Large intestine (tissue), 3 donors: ENCODE measurements at regions not wholly inside any gene's neighbourhood (a gene's known extent, or its start where the extent isn't known, plus 50 kb on each side); places are given as distances from the start of the nearest gene placed in this dataset.

Source experiments
- DNase-seq, 2 donors: peaks; one replicate each; pipeline versions ENCODE4 v3.0.0 to v3.0.0-alpha.2; 2013
- H3K27ac ChIP-seq: one replicate; pipeline ENCODE4 v1.5.1; 2013; ENCODE audit warnings: low read length
- H3K27me3 ChIP-seq: 2 replicates; pipeline ENCODE4 v1.6.1; 2013; ENCODE audit warnings: low read length; ENCODE audit not compliant: control insufficient read depth, insufficient read depth
- H3K36me3 ChIP-seq: 2 replicates; pipeline ENCODE4 v1.6.1; 2013; ENCODE audit warnings: low read length; ENCODE audit not compliant: control insufficient read depth, insufficient read depth
- H3K4me1 ChIP-seq: one replicate; pipeline ENCODE4 v1.6.1; 2013; ENCODE audit warnings: low read length; ENCODE audit not compliant: control insufficient read depth, insufficient read depth
- H3K4me3 ChIP-seq: one replicate; pipeline ENCODE4 v1.5.1; 2013; ENCODE audit warnings: low read length
- H3K9me3 ChIP-seq: one replicate; pipeline ENCODE4 v1.6.1; 2013; ENCODE audit warnings: mild to moderate bottlenecking, low read depth, low read length, moderate library complexity; ENCODE audit not compliant: control insufficient read depth
- WGBS: methylation state at CpG from one replicate; pipeline ENCODE4 v1.1.5; 2013; ENCODE audit warnings: low lambda C conversion rate; ENCODE audit not compliant: insufficient coverage; 5-methylcytosine and 5-hydroxymethylcytosine counted together

- Histone ChIP-seq H3K27ac (no peak overlapping the region), H3K36me3 (no peaks in the 10 kb centered on the region), H3K9me3 (no peaks in the 10 kb centered on the region), H3K4me1 (no peaks in the 10 kb centered on the region), H3K4me3 (no peak overlapping the region), H3K27me3 (no peaks in the 10 kb centered on the region)
- WGBS = 93% methylated on average over 2 of the region's 2 CpGs
- DNase-seq = no peak
These were observed 499.6 kb upstream of the JARID2 start for GRCh38 chr6:14746139-14746837.

GRCh38 chr6:14747881-14748520 lies 497.9 kb upstream of the JARID2 start:
- no peak overlapping the region for H3K4me3 ChIP-seq
- no peak overlapping the region for H3K27ac ChIP-seq
- no peaks in the 10 kb centered on the region for H3K9me3 ChIP-seq
- no peaks in the 10 kb centered on the region for H3K27me3 ChIP-seq
- no CpG with 5 or more reads among the region's 3 CpGs for WGBS
- no peak for DNase-seq
- no peaks in the 10 kb centered on the region for H3K36me3 ChIP-seq
- H3K4me1 ChIP-seq = no peaks in the 10 kb centered on the region

GRCh38 chr6:14748679-14749078 lies 497.2 kb upstream of the JARID2 start:
- DNase-seq = no peak
- Histone ChIP-seq H3K36me3 (no peaks in the 10 kb centered on the region), H3K9me3 (no peaks in the 10 kb centered on the region), H3K27me3 (no peaks in the 10 kb centered on the region), H3K4me3 (no peak overlapping the region), H3K27ac (no peak overlapping the region), H3K4me1 (no peaks in the 10 kb centered on the region)
- 55% methylated on average over 2 of the region's 4 CpGs for WGBS

GRCh38 chr6:14750059-14750661 lies 495.7 kb upstream of the JARID2 start:
- no peak overlapping the region for H3K27ac ChIP-seq
- DNase-seq = no peak
- H3K9me3 ChIP-seq = no peaks in the 10 kb centered on the region
- H3K4me3 ChIP-seq = no peak overlapping the region
- no peaks in the 10 kb centered on the region for H3K4me1 ChIP-seq
- no peaks in the 10 kb centered on the region for H3K36me3 ChIP-seq
- no peaks in the 10 kb centered on the region for H3K27me3 ChIP-seq
- 67% methylated on average over 2 of the region's 6 CpGs for WGBS

GRCh38 chr6:14751645-14752175 lies 494.2 kb upstream of the JARID2 start:
- no peaks in the 10 kb centered on the region for H3K4me1 ChIP-seq
- DNase-seq = no peak
- no peaks in the 10 kb centered on the region for H3K36me3 ChIP-seq
- no peaks in the 10 kb centered on the region for H3K27me3 ChIP-seq
- no peak overlapping the region for H3K27ac ChIP-seq
- WGBS = no CpG with 5 or more reads among the region's 7 CpGs
- H3K4me3 ChIP-seq = no peak overlapping the region
- H3K9me3 ChIP-seq = no peaks in the 10 kb centered on the region

GRCh38 chr6:14754751-14755513 lies 490.9 kb upstream of the JARID2 start:
- Histone ChIP-seq H3K27ac (no peak overlapping the region), H3K4me3 (no peak overlapping the region), H3K9me3 (no peaks in the 10 kb centered on the region), H3K36me3 (no peaks in the 10 kb centered on the region), H3K4me1 (peaks cover 5% of the 10 kb centered on the region), H3K27me3 (no peaks in the 10 kb centered on the region)
- no peak for DNase-seq
- WGBS = no CpG with 5 or more reads among the region's 22 CpGs

- no peaks in the 10 kb centered on the region for H3K27me3 ChIP-seq
- 100% methylated on average over 1 of the region's 3 CpGs for WGBS
- no peak for DNase-seq
- H3K4me3 ChIP-seq = no peak overlapping the region
- H3K27ac ChIP-seq = no peak overlapping the region
- peaks cover 19% of the 10 kb centered on the region for H3K4me1 ChIP-seq
- H3K36me3 ChIP-seq = no peaks in the 10 kb centered on the region
- no peaks in the 10 kb centered on the region for H3K9me3 ChIP-seq
These were observed 489.5 kb upstream of the JARID2 start for GRCh38 chr6:14756340-14756739.

- peaks cover 23% of the 10 kb centered on the region for H3K4me1 ChIP-seq
- no peaks in the 10 kb centered on the region for H3K27me3 ChIP-seq
- no peak overlapping the region for H3K4me3 ChIP-seq
- no peak overlapping the region for H3K27ac ChIP-seq
- H3K9me3 ChIP-seq = no peaks in the 10 kb centered on the region
- DNase-seq = no peak
- no peaks in the 10 kb centered on the region for H3K36me3 ChIP-seq
- WGBS = no CpG with 5 or more reads among the region's 1 CpG
These were observed 488.9 kb upstream of the JARID2 start for GRCh38 chr6:14757014-14757413.

- Histone ChIP-seq H3K9me3 (no peaks in the 10 kb centered on the region), H3K4me1 (peaks cover 26% of the 10 kb centered on the region), H3K27ac (no peak overlapping the region), H3K36me3 (no peaks in the 10 kb centered on the region), H3K4me3 (no peak overlapping the region), H3K27me3 (no peaks in the 10 kb centered on the region)
- no peak for DNase-seq
- WGBS = no CpG with 5 or more reads among the region's 1 CpG
These were observed 488.5 kb upstream of the JARID2 start for GRCh38 chr6:14757418-14757817.

- Histone ChIP-seq H3K9me3 (no peaks in the 10 kb centered on the region), H3K36me3 (no peaks in the 10 kb centered on the region), H3K27me3 (no peaks in the 10 kb centered on the region), H3K27ac (no peak overlapping the region), H3K4me3 (no peak overlapping the region), H3K4me1 (peaks cover 34% of the 10 kb centered on the region)
- DNase-seq = peak; percentile 28 to 46
- WGBS = 70% methylated on average over 3 of the region's 8 CpGs
These were observed 487.3 kb upstream of the JARID2 start for GRCh38 chr6:14758421-14759081.
